ENCODE measurements at regions not wholly inside any gene's neighbourhood (a gene's known extent, or its start where the extent isn't known, plus 50 kb on each side); places are given as distances from the start of the nearest gene placed in this dataset.
A peak's percentile ranks its signal among the peaks of the same experiment; 100 is the strongest.

GRCh38 chr7:35331730-35332678 is 78.1 kb upstream of the TBX20 start:
- DNase-seq = peak; percentile 7 to 58
- no peak for TF ChIP-seq GATA1 (IDR thresholded peaks at IDR 0.05; ENCODE audit: low read depth, low read length)
- no peak for TF ChIP-seq POLR2A (IDR thresholded peaks at IDR 0.05; ENCODE audit: low read length)

DNA sequence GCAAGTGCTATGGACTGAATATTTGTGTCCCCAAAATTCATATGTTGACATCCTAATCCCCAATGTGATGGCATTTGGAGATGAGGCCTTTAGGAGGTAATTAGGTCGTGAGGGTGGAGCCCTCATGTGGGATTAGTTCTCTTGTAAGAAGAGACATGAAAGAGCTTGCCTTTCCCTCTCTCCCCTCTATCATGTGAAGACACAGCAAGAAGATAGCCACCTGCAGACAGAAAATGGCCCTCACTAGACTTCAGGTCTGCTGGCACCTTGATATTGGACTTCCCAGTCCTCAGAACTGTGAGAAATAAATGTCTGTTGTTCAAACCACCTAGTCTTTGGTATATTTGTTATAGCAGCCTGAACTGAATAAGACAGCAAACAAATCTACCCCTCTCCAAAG is 75.1 kb upstream of the TBX20 start:
- no peak for TF ChIP-seq POLR2A (IDR thresholded peaks at IDR 0.05; ENCODE audit: low read length)
- no peak for TF ChIP-seq GATA1 (IDR thresholded peaks at IDR 0.05; ENCODE audit: low read depth, low read length)
- no peak for DNase-seq

- TF ChIP-seq POLR2A (IDR thresholded peaks at IDR 0.05; ENCODE audit: low read length) (no peak), GATA1 (IDR thresholded peaks at IDR 0.05; ENCODE audit: low read depth, low read length) (no peak)
- no peak for DNase-seq
These were observed 65.7 kb upstream of the TBX20 start for GRCh38 chr7:35319606-35320005.

- DNase-seq = no peak
- TF ChIP-seq POLR2A (IDR thresholded peaks at IDR 0.05; ENCODE audit: low read length) = no peak
- TF ChIP-seq GATA1 (IDR thresholded peaks at IDR 0.05; ENCODE audit: low read depth, low read length) = no peak
These were observed 62.6 kb upstream of the TBX20 start for GRCh38 chr7:35316549-35316948.

DNA sequence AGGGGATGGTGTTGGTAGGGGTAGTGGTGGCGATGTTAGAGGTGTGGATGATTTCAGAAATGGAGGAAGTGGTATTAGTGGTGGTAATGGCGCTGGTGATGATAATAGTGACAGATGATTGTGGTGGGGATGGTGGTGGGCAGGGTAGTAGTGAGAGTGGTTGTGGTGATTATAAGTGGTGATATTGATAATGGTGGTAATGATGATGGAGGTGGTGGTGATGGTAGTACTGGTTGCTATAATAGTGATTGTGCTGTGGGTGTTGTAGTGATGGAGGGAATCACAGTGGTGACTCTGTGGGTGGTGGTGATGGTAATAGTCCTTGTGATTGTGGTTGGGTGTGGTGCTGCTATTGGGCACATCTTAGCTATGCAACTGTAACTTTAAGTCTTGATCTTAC is 61.6 kb upstream of the TBX20 start:
- TF ChIP-seq GATA1 (IDR thresholded peaks at IDR 0.05; ENCODE audit: low read depth, low read length) (no peak), POLR2A (IDR thresholded peaks at IDR 0.05; ENCODE audit: low read length) (no peak)
- no peak for DNase-seq

DNA sequence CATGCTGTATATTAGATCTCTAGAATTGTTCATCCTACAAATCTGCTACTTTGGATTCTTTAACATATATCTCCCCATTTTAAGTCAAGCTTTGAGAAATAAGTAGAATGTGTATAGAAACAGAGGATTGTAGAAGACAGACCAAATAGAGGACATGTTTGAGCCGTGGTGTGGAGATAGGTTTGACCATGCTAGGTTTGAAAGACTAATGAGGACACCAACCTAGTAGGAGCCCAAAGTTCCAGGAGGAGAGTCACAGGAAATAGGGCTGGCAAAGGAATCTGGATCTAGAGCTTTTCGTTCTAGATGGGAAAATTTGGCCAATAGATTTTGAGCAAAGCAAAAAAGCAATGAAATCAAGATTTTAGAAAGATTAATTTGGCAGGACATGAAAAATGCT is 60.5 kb upstream of the TBX20 start:
- no peak for DNase-seq
- no peak for TF ChIP-seq GATA1 (IDR thresholded peaks at IDR 0.05; ENCODE audit: low read depth, low read length)
- no peak for TF ChIP-seq POLR2A (IDR thresholded peaks at IDR 0.05; ENCODE audit: low read length)

- DNase-seq = no peak
- TF ChIP-seq POLR2A (IDR thresholded peaks at IDR 0.05; ENCODE audit: low read length) = no peak
These were observed 59.7 kb upstream of the TBX20 start for GRCh38 chr7:35313575-35313974.
